Fibroblast of skin of back (primary cell): ENCODE measurements at regions not wholly inside any gene's neighbourhood (a gene's known extent, or its start where the extent isn't known, plus 50 kb on each side); places are given as distances from the start of the nearest gene placed in this dataset.

Source experiments
- DNase-seq: peaks from one replicate; pipeline ENCODE4 v3.0.0-alpha.2; 2013

GRCh38 chr1:14543191-14543840, 55.2 kb upstream of the KAZN start:
- no peak for DNase-seq

- DNase-seq = no peak
Observed at GRCh38 chr1:14544319-14544718, 54.2 kb upstream of the KAZN start.

DNA sequence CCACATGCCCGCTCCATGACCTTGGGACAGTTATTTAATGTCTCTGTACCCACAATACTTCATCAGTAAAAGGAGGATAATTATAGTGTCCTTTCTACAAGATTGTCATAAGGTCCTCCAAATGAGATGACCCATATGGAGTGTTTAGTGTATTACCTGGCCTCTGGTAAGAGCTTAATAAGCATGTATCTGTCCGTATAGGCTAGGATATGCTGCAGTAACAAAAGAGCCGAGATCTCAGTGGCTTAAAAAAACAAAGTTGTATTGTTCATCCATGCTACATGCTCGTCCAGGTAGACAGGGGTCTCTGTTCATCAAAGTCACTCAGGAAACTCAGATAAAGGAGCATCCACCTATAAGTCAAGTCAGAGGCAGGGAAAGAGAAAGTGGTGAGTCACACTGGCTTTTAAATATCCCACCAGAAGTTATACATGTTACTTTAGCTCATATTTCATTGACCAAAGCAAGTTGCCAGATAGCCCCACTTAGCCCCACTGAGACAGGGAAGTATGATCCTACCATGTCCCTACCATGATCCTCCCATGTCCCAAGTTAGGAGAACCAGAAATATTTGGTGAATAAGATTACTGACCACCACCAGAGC, 53.0 kb upstream of the KAZN start:
- DNase-seq = no peak

- DNase-seq = no peak
Observed at GRCh38 chr1:14546416-14546815, 52.1 kb upstream of the KAZN start.
